Liver (tissue), 8 donors: ENCODE measurements at regions not wholly inside any gene's neighbourhood (a gene's known extent, or its start where the extent isn't known, plus 50 kb on each side); places are given as distances from the start of the nearest gene placed in this dataset.

ENCODE experiments used
- DNase-seq: peaks from one replicate; pipeline ENCODE4 v3.0.0-alpha.2; 2017; ENCODE audit warnings: low spot score
- H3K27ac ChIP-seq, 2 donors: one replicate each; pipeline ENCODE4 v1.7.0; 2013; ENCODE audit warnings: inconsistent platforms in 2 of 2, low read length in 2 of 2, control low read depth in 1 of 2, low read depth in 1 of 2, mild to moderate bottlenecking in 1 of 2
- H3K27me3 ChIP-seq, 4 donors: one replicate each; pipeline versions ENCODE4 v1.6.1 to v1.7.0; 2013; ENCODE audit warnings: low read length in 3 of 4, inconsistent platforms in 1 of 4, mild to moderate bottlenecking in 1 of 4, moderate library complexity in 1 of 4; ENCODE audit not compliant: control insufficient read depth in 4 of 4, insufficient read depth in 4 of 4
- H3K36me3 ChIP-seq, 4 donors: one replicate each; pipeline versions ENCODE4 v1.6.1 to v1.7.0; 2013; ENCODE audit warnings: low read length in 3 of 4, mild to moderate bottlenecking in 3 of 4, low read depth in 1 of 4, moderate library complexity in 1 of 4; ENCODE audit not compliant: control insufficient read depth in 4 of 4, insufficient read depth in 3 of 4
- H3K4me1 ChIP-seq, 4 donors: one replicate each; pipeline versions ENCODE4 v1.6.1 to v1.7.0; 2013; ENCODE audit warnings: low read length in 3 of 4, mild to moderate bottlenecking in 3 of 4, moderate library complexity in 1 of 4; ENCODE audit not compliant: control insufficient read depth in 4 of 4, insufficient read depth in 4 of 4
- H3K4me3 ChIP-seq, 3 donors: one replicate each; pipeline versions ENCODE4 v1.6.1 to v1.7.0; 2013; ENCODE audit warnings: low read length in 3 of 3, control low read depth in 1 of 3, low read depth in 1 of 3, mild to moderate bottlenecking in 1 of 3
- H3K9ac ChIP-seq, 2 donors: one replicate each; pipeline ENCODE4 v1.7.0; 2013; ENCODE audit warnings: low read length in 2 of 2, mild to moderate bottlenecking in 2 of 2, moderate library complexity in 2 of 2, control low read depth in 1 of 2, low read depth in 1 of 2
- H3K9me3 ChIP-seq, 4 donors: one replicate each; pipeline versions ENCODE4 v1.6.1 to v1.7.0; 2013; ENCODE audit warnings: low read length in 3 of 4; ENCODE audit not compliant: control insufficient read depth in 4 of 4
- EGR1 ChIP-seq, 2 donors: IDR thresholded peaks; 2 replicates each; pipeline ENCODE4 v1.6.1; 2016 to 2018; ENCODE audit warnings: antibody characterized with exemption in 2 of 2, low read depth in 2 of 2
- FOXA1 ChIP-seq: IDR thresholded peaks from 2 replicates; pipeline ENCODE4 v1.6.1; 2016; ENCODE audit warnings: antibody characterized with exemption
- FOXA2 ChIP-seq: IDR thresholded peaks from 2 replicates; pipeline ENCODE4 v1.6.1; 2016; ENCODE audit warnings: antibody characterized with exemption
- HNF4G ChIP-seq: IDR thresholded peaks from 2 replicates; pipeline ENCODE4 v1.6.1; 2016; ENCODE audit warnings: antibody characterized with exemption
- JUND ChIP-seq, 2 donors: IDR thresholded peaks; 2 replicates each; pipeline ENCODE4 v1.6.1; 2016; ENCODE audit warnings: antibody characterized with exemption in 2 of 2
- MAX ChIP-seq: IDR thresholded peaks from 2 replicates; pipeline ENCODE4 v1.6.1; 2016; ENCODE audit warnings: antibody characterized with exemption
- NR2F2 ChIP-seq: IDR thresholded peaks from 2 replicates; pipeline ENCODE4 v1.6.1; 2016; ENCODE audit warnings: antibody characterized with exemption
- REST ChIP-seq: IDR thresholded peaks from 2 replicates; pipeline ENCODE4 v1.6.1; 2016; ENCODE audit warnings: antibody characterized with exemption, mild to moderate bottlenecking
- RXRA ChIP-seq, 2 donors: IDR thresholded peaks; 2 replicates each; pipeline ENCODE4 v1.6.1; 2017 to 2018; ENCODE audit warnings: antibody characterized with exemption in 2 of 2, mild to moderate bottlenecking in 1 of 2
- TAF1 ChIP-seq: conservative IDR thresholded peaks from 2 replicates; pipeline ENCODE4 v1.6.1; 2016; ENCODE audit warnings: antibody characterized with exemption, mild to moderate bottlenecking
- YY1 ChIP-seq: IDR thresholded peaks from 2 replicates; pipeline ENCODE4 v1.6.1; 2016; ENCODE audit warnings: antibody characterized with exemption, mild to moderate bottlenecking
- WGBS: extraction: QIAGEN DNeasy Blood & Tissue Kit; methylation state at CpG from one replicate; pipeline ENCODE4 v1.1.7; 2013; 5-methylcytosine and 5-hydroxymethylcytosine counted together
- TF ChIP-seq, protein P1 (sequence below): IDR thresholded peaks from 2 replicates; pipeline ENCODE4 v1.6.1; 2016; ENCODE audit warnings: antibody characterized with exemption
- TF ChIP-seq, protein P2 (sequence below): fragments of 150-350 bp; IDR thresholded peaks from 2 replicates; pipeline ENCODE4 v1.5.1; 2017; ENCODE audit warnings: improper control_type of control experiment, low read depth, low read length; ENCODE audit not compliant: missing input control
- TF ChIP-seq, protein P3 (sequence below): IDR thresholded peaks from 2 replicates; pipeline ENCODE4 v1.6.1; 2016; ENCODE audit warnings: antibody characterized with exemption
- donor health status: healthy.
- donor health status: healthy.
- donor health status: healthy.
- donor health status: healthy.
- donor health status: healthy.

- no peaks in the 10 kb centered on the region for H3K27me3 ChIP-seq
- H3K36me3 ChIP-seq, result no peaks in the 10 kb centered on the region
- H3K27ac ChIP-seq, result no peak overlapping the region
- peaks cover 11 to 35% (median 29%) of the 10 kb centered on the region in 4 donors for H3K4me1 ChIP-seq
- H3K9me3 ChIP-seq, result no peaks in the 10 kb centered on the region
- no peak for DNase-seq
- TF ChIP-seq, protein P1, sequence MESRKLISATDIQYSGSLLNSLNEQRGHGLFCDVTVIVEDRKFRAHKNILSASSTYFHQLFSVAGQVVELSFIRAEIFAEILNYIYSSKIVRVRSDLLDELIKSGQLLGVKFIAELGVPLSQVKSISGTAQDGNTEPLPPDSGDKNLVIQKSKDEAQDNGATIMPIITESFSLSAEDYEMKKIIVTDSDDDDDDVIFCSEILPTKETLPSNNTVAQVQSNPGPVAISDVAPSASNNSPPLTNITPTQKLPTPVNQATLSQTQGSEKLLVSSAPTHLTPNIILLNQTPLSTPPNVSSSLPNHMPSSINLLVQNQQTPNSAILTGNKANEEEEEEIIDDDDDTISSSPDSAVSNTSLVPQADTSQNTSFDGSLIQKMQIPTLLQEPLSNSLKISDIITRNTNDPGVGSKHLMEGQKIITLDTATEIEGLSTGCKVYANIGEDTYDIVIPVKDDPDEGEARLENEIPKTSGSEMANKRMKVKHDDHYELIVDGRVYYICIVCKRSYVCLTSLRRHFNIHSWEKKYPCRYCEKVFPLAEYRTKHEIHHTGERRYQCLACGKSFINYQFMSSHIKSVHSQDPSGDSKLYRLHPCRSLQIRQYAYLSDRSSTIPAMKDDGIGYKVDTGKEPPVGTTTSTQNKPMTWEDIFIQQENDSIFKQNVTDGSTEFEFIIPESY, result no peak
- TF ChIP-seq HNF4G (no peak), JUND (IDR thresholded peaks at IDR 0.05) (no peak), RXRA (IDR thresholded peaks at IDR 0.05) (no peak), MAX (no peak), REST (no peak), NR2F2 (no peak), EGR1 (IDR thresholded peaks at IDR 0.05; ENCODE audit: low read depth in 2 of 2) (no peak), FOXA2 (no peak)
- TF ChIP-seq, protein P2, sequence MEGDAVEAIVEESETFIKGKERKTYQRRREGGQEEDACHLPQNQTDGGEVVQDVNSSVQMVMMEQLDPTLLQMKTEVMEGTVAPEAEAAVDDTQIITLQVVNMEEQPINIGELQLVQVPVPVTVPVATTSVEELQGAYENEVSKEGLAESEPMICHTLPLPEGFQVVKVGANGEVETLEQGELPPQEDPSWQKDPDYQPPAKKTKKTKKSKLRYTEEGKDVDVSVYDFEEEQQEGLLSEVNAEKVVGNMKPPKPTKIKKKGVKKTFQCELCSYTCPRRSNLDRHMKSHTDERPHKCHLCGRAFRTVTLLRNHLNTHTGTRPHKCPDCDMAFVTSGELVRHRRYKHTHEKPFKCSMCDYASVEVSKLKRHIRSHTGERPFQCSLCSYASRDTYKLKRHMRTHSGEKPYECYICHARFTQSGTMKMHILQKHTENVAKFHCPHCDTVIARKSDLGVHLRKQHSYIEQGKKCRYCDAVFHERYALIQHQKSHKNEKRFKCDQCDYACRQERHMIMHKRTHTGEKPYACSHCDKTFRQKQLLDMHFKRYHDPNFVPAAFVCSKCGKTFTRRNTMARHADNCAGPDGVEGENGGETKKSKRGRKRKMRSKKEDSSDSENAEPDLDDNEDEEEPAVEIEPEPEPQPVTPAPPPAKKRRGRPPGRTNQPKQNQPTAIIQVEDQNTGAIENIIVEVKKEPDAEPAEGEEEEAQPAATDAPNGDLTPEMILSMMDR, result no peak
- WGBS, result 94% methylated on average over 7 of the region's 7 CpGs
- no peak overlapping the region for H3K4me3 ChIP-seq
- no peak overlapping the region for H3K9ac ChIP-seq
These were observed 316.8 kb downstream of the DLEU7 start for GRCh38 chr13:50526661-50527071.

- 63% methylated on average over 9 of the region's 9 CpGs for WGBS
- Histone ChIP-seq H3K27me3 (no peaks in the 10 kb centered on the region), H3K4me1 (peaks cover 10 to 32% (median 26%) of the 10 kb centered on the region in 4 donors), H3K27ac (no peak overlapping the region), H3K9ac (no peak overlapping the region), H3K36me3 (no peaks in the 10 kb centered on the region), H3K9me3 (no peaks in the 10 kb centered on the region), H3K4me3 (no peak overlapping the region)
- no peak for DNase-seq
- TF ChIP-seq YY1, result no peak
- no peak for TF ChIP-seq FOXA1
- TF ChIP-seq REST, result no peak
- no peak for TF ChIP-seq TAF1
- TF ChIP-seq, protein P3, sequence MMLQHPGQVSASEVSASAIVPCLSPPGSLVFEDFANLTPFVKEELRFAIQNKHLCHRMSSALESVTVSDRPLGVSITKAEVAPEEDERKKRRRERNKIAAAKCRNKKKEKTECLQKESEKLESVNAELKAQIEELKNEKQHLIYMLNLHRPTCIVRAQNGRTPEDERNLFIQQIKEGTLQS, result no peak
- TF ChIP-seq, protein P1, result no peak
These were observed 316.3 kb downstream of the DLEU7 start for GRCh38 chr13:50527188-50527587.
